HepG2 (cell line): ENCODE measurements at regions not wholly inside any gene's neighbourhood (a gene's known extent, or its start where the extent isn't known, plus 50 kb on each side); places are given as distances from the start of the nearest gene placed in this dataset.

Experiments
- CTCF ChIP-seq: sonication (generic); formaldehyde crosslinking; IDR thresholded peaks from 2 replicates; pipeline ENCODE4 v1.5.0; 2020; ENCODE audit warnings: mild to moderate bottlenecking, missing genetic modification reagents, moderate library complexity
- TF ChIP-seq, protein P1 (sequence below): sonication (generic); formaldehyde crosslinking; IDR thresholded peaks from 2 replicates; pipeline ENCODE4 v1.8.0; 2022; ENCODE audit warnings: missing genetic modification reagents, low read depth, mild to moderate bottlenecking, borderline replicate concordance

DNA sequence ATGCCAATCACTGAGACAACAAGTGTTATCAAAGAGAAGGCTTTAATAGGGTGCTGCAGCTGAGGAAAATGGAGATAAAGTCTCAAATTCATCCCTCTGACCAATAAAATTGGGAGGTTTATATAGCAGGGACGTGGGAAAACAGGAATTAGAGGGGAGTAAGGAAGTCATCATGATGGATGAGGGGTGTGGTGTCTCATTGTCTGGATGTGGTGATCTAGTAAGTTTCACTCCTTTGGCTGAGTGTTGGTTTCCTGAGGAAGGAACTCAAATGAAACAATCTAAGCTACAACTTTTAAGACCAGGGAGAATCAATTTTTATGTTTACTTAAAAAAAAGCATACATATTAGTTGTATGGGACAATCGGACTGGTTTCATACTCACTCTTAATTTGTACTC lies 491.0 kb upstream of the KIRREL3 start:
- TF ChIP-seq CTCF (CRISPR knock-in tag): no peak
- TF ChIP-seq, protein P1, sequence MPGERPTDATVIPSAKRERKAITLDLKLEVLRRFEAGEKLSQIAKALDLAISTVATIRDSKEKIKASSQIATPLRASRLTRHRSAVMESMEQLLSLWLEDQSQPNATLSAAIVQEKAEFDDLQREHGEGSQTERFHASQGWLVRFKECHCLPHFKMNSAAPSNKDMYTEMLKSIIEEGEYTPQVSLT (CRISPR knock-in tag): no peak
